Lower leg skin (tissue), 4 donors: ENCODE measurements at regions not wholly inside any gene's neighbourhood (a gene's known extent, or its start where the extent isn't known, plus 50 kb on each side); places are given as distances from the start of the nearest gene placed in this dataset.

Experiments used
- DNase-seq, 2 donors: peaks; one replicate each; pipeline ENCODE4 v3.0.0-alpha.2; 2019; ENCODE audit warnings: low spot score in 2 of 2
- H3K4me3 ChIP-seq: fragments of 200-600 bp; sonication (generic); 2 replicates; pipeline ENCODE4 v1.5.1; 2017; ENCODE audit warnings: mild to moderate bottlenecking, low read depth; ENCODE audit not compliant: poor library complexity, severe bottlenecking
- POLR2A ChIP-seq, 2 donors: fragments of 450-650 bp; IDR thresholded peaks; one replicate each; pipeline ENCODE4 v1.6.1; 2016 to 2017; ENCODE audit warnings: antibody characterized with exemption in 2 of 2, mild to moderate bottlenecking in 1 of 2, moderate library complexity in 1 of 2
- WGBS, 2 donors: methylation state at CpG; one replicate each; pipeline ENCODE4 v1.1.5; 2018; 5-methylcytosine and 5-hydroxymethylcytosine counted together
- intact Hi-C: fragments of 100-400 bp; cut with DNase I; formaldehyde crosslinking; loops from one replicate; pipeline ENCODE4 v1.15.0; 2023; ENCODE audit warnings: low total_unique reads
- TF ChIP-seq, protein P1 (sequence below), 3 donors: fragments of 450-650 bp; IDR thresholded peaks; one replicate each; pipeline ENCODE4 v1.5.1; 2016; ENCODE audit warnings: antibody characterized with exemption in 3 of 3, mild to moderate bottlenecking in 3 of 3, moderate library complexity in 2 of 3

DNA sequence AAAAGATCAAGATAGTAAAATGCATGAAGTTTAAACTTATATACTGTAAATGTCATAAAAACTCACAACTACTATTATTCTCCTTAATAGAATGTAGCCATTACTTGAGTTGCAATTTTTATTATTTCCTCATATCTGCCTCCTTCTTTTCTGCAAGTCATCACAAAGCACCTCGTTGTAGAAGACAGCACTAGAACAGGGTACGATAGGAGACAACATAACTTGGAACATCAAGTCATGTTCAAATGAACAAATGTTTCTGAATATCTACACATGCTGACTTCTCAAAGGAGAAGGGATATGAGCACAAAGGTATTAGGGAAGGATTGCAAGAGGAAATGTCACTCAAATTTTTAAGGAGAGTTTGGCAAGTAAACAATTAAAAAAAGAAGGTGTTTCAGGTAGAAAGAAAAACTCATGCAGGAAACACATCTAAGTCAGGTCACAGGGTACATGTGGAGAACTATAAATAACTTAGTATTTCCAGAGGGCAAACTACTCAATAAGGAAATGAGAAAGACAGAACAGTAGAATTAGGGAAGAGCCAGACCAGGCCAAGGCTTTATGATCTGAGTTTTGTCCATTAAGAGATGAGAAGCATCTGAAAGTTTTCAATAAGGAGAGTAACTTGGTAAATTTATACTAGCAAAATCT lies 186.7 kb downstream of the CRPPA start:
- 46 to 57% methylated on average over 2 of the region's 2 CpGs for WGBS, 2 donors
- DNase-seq: no peak
- no peak overlapping the region for H3K4me3 ChIP-seq
- intact Hi-C loops: no loop called here
- no peak for TF ChIP-seq POLR2A (IDR thresholded peaks at IDR 0.05)
- TF ChIP-seq, protein P1, sequence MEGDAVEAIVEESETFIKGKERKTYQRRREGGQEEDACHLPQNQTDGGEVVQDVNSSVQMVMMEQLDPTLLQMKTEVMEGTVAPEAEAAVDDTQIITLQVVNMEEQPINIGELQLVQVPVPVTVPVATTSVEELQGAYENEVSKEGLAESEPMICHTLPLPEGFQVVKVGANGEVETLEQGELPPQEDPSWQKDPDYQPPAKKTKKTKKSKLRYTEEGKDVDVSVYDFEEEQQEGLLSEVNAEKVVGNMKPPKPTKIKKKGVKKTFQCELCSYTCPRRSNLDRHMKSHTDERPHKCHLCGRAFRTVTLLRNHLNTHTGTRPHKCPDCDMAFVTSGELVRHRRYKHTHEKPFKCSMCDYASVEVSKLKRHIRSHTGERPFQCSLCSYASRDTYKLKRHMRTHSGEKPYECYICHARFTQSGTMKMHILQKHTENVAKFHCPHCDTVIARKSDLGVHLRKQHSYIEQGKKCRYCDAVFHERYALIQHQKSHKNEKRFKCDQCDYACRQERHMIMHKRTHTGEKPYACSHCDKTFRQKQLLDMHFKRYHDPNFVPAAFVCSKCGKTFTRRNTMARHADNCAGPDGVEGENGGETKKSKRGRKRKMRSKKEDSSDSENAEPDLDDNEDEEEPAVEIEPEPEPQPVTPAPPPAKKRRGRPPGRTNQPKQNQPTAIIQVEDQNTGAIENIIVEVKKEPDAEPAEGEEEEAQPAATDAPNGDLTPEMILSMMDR (IDR thresholded peaks at IDR 0.05): no peak

DNA sequence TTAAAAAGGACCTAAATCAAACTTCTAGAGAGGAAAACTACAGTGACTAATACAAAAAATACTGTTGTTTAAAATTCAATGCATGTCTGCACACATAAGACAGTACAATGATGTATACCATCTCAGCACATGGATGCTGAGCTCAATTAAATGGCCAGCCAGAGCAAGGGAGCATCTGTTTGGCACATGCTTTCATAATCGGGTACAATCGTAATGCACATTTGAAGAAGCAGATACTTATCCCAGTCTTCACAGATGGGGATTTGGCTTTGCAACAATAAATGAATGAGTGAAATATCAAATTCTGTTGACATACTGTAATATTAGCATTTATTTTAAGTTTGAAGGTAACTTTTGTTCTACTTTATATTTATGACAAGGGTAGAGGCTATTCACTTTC lies 187.8 kb downstream of the CRPPA start:
- TF ChIP-seq, protein P1 (IDR thresholded peaks at IDR 0.05): no peak
- TF ChIP-seq POLR2A (IDR thresholded peaks at IDR 0.05): no peak
- intact Hi-C loops: no loop called here
- whole genome bisulfite sequencing, 2 donors: 78 to 80% methylated on average over 2 of the region's 2 CpGs
- H3K4me3 ChIP-seq: no peak overlapping the region
- no peak for DNase-seq

DNA sequence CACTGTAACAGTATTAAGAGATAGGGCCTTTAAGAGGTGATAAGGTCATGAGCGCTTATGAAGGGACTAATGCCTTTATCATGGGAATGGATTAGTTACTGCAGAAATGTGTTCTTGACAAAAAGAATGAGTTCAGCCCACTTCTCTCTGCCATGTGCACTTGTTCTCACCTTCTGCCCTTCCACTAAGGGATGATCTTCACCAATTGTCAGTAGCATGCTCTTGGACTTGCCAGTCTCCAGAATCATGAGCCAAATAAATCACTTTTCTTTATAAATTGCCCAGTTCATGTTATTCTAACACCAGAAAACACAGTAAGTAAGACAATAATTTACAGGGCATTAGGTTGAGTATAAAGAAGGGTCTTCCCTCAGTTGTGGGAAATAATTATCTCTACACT lies 189.1 kb downstream of the CRPPA start:
- no peak overlapping the region for H3K4me3 ChIP-seq
- DNase-seq: no peak
- WGBS, 2 donors: 96 to 100% methylated on average over 1 of the region's 1 CpG
- TF ChIP-seq, protein P1 (IDR thresholded peaks at IDR 0.05): no peak
- TF ChIP-seq POLR2A (IDR thresholded peaks at IDR 0.05): no peak
- intact Hi-C loops: no loop called here

DNA sequence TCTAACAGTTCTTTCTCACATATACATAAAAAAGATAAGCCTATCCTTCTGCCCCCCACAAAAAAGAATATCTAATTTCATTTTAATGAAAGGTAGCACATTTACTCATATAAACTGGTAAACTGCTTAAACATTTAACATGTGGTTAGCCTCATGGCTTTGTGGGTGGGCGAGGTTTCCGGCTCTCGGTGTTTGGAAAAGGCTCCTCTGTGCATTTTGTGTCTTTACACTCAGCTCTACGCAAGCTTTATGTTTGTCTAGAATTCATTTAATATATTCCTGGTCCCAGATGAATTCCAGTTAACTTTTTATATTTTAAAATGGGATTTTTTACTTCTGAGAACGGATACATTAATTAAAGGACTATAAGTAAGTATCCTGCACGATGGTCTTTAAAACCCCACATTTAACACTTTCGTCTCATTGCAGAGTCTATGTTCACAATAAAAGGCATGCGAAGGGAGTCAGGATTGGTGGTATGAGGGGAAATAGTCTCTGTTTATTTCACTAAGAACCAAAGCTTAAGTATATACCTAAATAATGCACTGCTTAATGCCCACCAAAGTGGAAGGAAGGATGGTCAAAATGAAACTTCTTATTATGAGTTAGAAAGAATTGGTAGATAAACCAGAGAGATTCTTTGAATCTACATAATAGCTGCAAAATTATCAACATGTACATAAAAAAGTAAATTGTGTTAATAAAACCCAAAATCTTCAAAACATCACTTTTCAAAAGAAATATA lies 197.2 kb downstream of the CRPPA start:
- no peak overlapping the region for H3K4me3 ChIP-seq
- TF ChIP-seq, protein P1 (IDR thresholded peaks at IDR 0.05): no peak
- no peak for TF ChIP-seq POLR2A (IDR thresholded peaks at IDR 0.05)
- WGBS, 2 donors: 82 to 88% methylated on average over 8 of the region's 8 CpGs
- DNase-seq: no peak
- intact Hi-C loops: no loop called here

DNA sequence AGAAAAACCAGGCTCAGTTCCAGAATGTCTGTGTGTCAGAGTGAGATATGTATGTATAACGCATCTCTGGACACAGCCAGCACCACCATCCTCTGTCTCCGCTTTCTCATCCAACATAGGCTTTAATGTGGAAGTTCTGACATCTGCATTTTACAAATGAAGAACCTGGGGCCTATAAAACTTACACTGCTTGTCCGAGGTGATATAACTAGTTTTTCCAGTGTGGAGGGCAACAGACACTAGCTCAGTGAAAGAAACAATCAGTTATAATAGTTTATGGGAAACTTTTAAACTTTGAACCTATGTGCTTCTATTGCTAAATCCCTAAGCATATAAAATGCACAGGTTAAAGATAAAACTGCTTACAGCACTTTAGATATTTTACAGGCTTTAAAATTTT lies 208.7 kb downstream of the CRPPA start:
- intact Hi-C loops: no loop called here
- no peak for DNase-seq
- TF ChIP-seq, protein P1 (IDR thresholded peaks at IDR 0.05): no peak
- TF ChIP-seq POLR2A (IDR thresholded peaks at IDR 0.05): no peak
- 81 to 84% methylated on average over 3 of the region's 3 CpGs for WGBS, 2 donors
- H3K4me3 ChIP-seq: no peak overlapping the region
